COLO668 (cell line): ENCODE measurements at regions not wholly inside any gene's neighbourhood (a gene's known extent, or its start where the extent isn't known, plus 50 kb on each side); places are given as distances from the start of the nearest gene placed in this dataset.

Source experiments
- DNase-seq: peaks from one replicate; lab custom pipeline; 2025; ENCODE audit not compliant: unreplicated experiment; lab: John Stamatoyannopoulos, UW

DNA sequence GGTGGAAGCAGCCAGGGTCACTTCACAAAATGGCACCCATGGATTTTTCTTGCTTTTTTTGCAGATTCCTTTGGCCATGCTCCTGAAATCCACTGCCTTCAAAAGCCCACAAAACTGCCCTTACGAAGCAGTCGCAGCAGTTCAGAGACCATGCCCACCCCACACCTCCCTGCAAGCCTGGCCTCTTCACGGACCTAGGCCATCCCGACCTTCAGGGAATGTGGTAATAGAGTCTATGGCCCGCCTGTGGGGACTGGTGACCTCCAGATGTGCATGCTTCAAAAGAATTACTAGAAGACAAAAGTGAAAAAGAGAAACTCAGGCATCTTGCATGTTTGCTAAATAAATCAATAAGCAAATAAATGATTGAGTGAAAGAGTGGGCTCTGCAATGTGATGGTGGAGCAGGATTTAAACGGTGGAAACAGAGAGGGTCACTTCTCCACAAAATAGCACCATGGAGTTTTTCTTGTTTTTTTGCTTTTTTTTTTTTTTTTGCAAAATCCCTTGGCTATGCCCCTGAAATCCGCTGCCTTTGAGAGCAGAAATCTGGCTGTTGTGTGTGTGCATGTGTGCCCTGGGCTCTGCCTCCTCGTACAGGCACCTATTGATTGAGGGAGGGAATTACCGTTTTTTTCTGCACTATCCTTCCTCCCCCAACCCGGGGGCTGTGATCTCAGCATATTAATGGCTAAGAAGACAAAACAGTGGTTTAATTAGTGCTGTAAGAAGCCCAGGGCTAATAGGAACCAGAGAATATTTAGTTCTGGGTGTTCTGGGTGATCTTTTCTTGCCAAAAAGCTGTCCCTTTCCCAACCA, 107.4 kb downstream of the PXDC1 start:
- DNase-seq = no peak

DNA sequence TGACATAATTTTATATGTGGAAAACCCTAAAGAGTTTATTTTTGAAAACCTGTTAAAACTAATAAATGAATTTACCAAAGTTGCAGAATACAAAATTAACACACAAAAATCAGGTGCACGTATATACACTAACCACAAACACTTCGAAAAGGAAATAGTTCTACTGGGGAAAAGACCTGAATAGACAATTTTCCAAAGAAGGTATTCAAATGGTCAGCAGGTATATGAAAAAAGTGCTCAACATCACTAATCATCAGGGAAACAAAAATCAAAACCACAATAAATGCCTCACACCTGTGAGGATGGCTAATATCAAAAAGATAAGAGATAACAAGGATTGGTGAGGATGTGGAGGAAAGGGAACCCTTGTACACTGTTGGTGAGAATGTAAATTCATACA, 110.6 kb downstream of the PXDC1 start:
- DNase-seq = no peak

- no peak for DNase-seq
These were observed 112.9 kb downstream of the PXDC1 start for GRCh38 chr6:3638662-3639061.

DNA sequence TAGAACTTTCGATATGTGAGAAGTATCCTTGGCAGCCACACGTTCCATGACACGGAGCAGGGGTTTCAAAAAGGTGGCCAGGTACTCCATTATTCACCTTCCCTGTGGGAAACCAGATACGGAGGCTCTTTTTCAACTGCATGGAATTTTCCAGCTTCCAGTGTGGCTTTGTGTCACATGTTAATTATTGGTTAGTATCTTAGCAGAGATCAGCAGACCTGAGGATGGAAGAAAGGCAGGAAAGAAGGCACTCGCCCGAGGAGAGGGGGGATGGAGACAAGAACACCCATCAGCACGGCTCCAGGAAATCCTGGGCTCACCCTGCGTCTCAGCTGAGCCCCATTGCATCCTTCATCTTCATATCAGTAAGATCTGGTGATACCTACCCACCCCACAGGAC, 115.5 kb downstream of the PXDC1 start:
- no peak for DNase-seq

DNA sequence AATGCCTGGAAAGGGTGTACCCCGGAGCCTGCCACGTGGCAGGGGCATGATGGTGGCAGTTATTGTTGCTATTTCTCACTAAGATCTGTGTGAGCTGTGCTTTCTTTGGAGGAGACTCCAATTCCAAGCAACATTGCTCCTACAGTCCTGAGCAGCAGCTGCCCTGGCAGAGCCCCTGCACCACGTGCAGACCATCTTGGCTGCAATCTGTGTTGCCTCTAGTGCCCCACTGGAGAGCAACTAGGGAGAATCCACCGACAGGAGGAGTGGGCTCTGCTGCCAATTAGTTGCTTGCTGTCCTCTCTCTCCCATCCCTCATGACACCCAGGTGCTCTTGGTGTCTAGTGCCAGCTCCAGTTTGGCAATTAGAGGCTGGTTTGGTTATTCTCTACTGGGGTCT, 116.0 kb downstream of the PXDC1 start:
- DNase-seq = no peak

- no peak for DNase-seq
These were observed 117.2 kb downstream of the PXDC1 start for GRCh38 chr6:3634280-3634816.

- DNase-seq = no peak
These were observed 117.8 kb downstream of the PXDC1 start for GRCh38 chr6:3633711-3634110.

DNA sequence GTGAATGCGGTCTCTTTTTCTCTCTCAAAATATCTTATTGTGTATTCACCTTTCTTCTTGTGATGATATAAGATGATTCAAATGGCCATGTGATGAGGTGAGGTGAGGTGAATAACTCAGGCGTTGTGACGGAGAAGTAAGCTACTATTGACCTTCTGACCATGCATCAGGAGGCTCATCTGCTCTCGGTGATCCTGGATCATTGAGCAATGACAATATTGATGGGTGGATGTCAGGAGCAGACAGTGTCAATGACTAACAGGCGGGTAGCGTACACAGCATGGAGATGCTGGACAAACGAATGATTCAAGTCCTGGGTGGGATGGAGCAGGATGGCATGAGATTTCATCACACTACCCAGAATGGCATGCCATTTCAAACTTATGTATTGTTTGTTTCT, 119.6 kb downstream of the PXDC1 start:
- DNase-seq = no peak

- no peak for DNase-seq
These were observed 120.3 kb downstream of the PXDC1 start for GRCh38 chr6:3631186-3631585.

GRCh38 chr6:3630258-3630835, 121.2 kb downstream of the PXDC1 start:
- no peak for DNase-seq

DNA sequence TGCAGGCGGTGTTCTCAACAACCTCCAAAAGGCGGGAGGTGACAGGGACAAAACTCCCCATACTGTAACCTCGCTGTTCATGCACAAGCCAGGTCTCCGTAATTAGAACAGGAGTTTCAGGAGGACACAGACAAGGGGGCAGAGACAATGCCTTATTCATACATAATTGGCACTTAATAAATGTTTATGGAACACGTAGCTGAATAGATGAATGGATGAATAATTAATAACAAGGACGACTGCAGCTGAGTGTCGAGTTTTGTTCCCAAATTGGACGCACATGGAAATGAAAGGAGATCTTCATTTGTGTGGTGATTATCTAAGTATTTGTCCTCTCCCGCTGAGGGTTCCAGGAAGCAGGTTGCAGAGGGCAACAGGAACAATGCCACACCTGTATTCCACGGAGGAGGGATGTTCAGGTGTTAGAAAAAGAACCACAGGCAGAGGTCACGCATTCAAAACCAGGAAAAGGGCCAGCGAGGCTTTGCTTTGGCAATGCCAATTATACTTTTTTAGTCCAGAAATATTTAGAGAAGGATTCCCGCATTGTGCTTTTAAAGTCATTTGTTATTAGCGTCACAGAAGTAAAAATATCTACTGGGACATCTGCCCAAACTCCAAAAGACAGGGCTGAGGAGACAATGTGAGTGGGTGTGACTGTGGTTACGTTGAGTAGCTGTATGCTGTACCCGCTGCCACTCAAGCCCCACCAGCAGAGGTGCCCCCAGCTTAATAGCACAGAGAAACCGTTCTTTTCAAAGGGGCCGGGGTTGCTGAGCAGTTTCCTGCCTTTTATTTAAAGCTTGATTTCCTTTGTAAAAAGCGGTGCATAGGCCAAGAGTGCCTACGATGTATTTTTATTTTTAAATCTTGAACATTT, 123.3 kb downstream of the PXDC1 start:
- peak; percentile 52 for DNase-seq

DNA sequence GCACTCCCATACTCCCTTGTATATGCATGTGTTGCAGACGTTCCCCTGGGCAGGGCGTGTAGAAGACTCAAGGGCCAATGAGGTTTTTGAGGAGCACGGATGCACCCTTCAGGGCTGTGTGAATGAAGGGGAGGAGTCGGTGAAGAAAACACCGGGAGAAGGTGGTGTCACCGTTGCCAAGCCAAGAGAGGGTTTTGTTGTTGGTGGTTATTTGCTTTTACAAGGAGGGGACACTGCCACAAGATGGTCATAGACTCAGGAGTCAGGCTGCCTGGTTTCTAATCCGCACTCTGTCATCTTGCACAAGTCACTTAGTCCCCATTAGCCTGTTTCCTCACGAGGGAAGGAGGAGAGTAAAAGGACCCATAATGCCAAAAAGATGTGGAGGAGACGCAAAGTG, 124.0 kb downstream of the PXDC1 start:
- peak; percentile 24 for DNase-seq

- DNase-seq = no peak
These were observed 125.4 kb downstream of the PXDC1 start for GRCh38 chr6:3625980-3626563.

GRCh38 chr6:3625149-3625979, 126.1 kb downstream of the PXDC1 start:
- peak; percentile 48 for DNase-seq

DNA sequence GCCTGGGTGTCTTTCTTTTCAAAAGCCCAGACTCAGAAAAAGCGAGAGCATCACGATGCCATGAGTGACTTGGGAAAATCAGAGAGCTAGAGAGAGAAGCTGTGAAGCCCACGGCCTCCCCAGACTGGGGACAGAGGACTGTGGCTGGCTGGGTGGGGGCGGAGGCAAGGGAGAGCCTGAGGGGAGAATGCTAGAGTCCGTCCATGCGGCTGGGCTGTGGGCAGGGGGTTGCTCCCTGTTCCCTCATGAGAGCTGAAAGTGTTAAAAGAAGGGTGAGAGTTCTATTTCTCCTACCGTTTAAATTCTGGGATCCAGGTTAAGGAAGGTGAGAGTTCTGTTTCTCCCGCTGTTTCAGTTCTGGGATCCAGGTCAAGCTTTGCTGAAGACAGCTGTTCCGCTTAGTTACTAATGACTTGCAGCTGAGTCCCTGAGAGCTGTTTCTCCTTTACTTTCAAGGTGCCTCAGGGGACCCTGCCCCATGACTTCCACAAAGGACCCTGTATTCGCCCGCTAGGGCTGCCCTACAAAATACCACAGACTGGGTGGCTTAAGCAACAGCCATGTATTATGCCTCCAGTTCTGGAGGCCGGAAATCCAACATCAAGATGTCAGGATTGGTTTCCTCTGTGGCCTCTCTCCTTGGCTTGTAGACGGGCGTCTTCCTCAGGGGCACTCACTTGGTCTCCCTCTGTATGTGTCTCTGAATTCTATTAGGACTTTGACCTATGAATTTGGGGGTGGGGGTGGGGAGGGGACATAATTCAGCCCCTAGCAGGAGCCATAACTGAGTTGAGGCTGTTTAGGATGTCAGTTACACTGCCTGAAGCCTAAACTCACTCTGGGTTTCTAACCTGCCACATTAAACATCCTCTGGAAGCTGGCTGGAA, 127.0 kb downstream of the PXDC1 start:
- DNase-seq = no peak

DNA sequence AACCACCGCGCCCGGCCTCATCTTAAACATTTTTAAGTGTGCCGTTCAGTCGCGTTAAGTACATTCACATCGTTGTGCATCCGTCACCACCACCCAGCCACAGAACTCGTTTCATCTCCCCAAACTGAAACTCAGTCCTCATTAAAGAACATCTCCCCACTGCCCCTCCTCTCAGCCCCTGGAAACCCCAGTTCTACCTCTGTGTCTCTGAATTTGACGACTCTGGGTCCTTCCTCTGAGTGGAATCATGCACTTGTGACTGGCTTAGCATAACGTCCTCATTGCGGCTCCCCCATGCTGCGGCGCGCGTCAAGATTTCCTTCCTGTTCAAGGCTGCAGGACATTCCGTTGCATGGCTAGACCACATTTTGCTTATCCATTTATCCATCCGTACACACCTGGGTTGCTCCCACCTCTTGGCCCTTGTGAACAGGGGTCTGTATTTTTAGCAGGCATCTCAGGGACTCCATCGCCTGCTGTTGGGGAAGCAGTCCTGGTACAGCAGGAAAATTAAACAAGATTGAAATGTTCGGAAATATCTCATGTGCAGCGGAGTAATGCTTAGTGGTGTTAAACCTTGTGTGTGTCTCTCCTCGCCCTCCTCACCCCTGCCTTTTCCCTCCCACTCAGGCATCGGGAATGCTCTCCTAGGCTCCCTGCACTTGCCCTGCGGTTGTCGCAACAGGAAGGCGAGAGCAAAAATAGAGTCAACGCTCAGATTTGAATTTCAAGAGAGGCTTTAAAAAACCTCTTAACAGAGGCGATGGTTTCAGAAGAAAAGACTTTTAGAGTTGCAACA, 127.9 kb downstream of the PXDC1 start:
- DNase-seq = no peak

DNA sequence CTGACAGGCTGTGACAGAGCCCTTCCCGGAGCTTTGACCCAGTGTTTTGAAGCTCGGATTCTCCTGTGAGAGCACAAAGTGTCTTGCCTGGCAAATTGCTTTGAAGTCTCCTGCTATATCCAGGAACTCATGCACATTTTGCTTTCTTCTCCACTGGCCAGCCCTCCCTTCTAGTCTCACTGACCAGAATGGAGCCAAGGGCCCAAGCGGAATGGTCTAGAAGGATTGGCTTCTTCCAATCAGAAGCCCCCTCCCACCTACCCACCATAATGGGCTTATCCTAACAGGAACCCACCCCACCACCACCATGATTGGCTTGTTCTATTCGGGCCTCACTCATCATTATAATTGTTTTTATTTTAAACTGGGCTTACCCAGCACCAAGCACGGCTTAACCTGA, 130.1 kb downstream of the PXDC1 start:
- DNase-seq = no peak

- DNase-seq = no peak
These were observed 130.6 kb downstream of the PXDC1 start for GRCh38 chr6:3620937-3621336.

GRCh38 chr6:3620389-3620788, 131.1 kb downstream of the PXDC1 start:
- DNase-seq = no peak
